HG03520 (cell line): ENCODE measurements at regions not wholly inside any gene's neighbourhood (a gene's known extent, or its start where the extent isn't known, plus 50 kb on each side); places are given as distances from the start of the nearest gene placed in this dataset.

Experiments used
- ATAC-seq: cut with Tn5 transposase; IDR thresholded peaks from one replicate; pipeline ENCODE4 v1.9.1; 2021; ENCODE audit warnings: mild to moderate bottlenecking, moderate library complexity; ENCODE audit not compliant: unreplicated experiment

- ATAC-seq, result no peak
Observed at GRCh38 chr2:5950736-5951135, 258.6 kb downstream of the SOX11 start.

DNA sequence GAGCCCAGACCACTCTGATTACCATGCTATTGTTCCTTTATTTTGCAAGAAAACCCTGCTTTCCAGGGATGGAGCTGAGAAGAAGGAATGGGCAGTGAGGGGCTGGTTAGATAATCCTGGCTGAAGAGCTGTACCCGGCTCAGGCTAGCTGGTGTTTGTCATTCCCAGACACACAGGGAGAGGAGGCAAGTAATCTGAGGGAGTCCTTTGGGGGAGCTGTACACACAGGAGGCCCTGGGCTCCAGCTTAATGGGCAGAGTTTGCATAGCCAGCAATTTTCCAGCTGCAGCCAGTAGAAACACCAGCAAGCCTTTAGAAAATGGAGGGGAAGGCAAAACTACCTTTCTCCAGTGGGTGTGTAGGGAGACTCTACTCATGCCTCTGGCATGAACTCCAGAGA is 259.3 kb downstream of the SOX11 start:
- no peak for ATAC-seq

DNA sequence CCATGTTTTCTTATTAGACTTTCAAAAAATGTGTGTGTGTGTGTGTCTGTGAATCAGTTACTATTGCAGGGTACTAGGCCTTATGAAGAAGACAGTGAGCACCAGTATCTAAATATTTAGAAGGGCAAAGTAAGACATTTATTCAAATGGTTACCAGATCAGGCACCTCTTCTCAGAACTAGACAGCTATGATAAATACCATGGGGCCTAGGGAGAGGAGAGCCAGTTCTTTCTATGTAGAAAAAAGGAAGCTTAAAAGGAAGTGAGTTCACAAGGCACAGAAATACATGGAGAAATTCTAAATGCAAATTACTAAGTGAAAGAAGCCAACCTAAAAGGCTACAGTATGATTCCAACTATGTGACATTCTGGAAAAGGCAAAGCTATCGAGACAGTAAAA is 261.3 kb downstream of the SOX11 start:
- ATAC-seq, result no peak

DNA sequence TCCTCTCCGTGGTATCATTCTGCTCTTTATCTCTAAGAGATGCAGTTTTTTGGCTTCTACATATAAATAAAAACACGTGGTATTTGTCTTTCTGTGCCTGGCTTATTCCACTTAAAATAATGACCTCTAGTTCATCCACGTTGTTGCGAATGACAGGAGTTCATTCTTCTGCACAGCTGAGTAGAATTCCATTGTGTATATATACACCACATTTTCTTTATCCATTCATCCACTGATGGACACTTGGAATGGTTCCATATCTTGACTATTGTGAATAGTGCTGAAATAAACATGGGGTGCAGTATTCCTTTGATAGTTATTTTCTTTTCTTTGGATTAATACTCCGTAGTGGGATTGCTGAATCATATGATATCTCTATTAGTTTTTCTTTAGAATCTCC is 262.3 kb downstream of the SOX11 start:
- no peak for ATAC-seq

DNA sequence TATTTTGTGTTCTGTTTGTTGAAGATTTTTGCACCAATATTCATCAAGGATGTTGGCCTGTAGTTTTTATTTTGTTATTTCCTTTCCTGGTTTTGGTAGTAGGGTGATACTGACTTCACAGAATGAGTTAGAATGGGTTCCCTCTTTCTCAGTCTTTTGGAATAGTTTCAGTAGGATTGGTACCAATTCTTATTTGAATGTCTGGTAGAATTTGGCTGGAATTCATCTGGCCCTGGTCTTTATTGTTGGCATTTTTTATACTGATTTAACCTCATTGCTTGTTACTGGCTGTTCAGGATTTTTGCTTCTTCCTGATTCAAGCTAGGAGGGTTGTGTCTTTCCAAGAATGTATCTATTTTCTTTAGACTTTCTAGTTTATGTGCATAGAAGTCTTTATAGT is 263.7 kb downstream of the SOX11 start:
- ATAC-seq, result no peak

DNA sequence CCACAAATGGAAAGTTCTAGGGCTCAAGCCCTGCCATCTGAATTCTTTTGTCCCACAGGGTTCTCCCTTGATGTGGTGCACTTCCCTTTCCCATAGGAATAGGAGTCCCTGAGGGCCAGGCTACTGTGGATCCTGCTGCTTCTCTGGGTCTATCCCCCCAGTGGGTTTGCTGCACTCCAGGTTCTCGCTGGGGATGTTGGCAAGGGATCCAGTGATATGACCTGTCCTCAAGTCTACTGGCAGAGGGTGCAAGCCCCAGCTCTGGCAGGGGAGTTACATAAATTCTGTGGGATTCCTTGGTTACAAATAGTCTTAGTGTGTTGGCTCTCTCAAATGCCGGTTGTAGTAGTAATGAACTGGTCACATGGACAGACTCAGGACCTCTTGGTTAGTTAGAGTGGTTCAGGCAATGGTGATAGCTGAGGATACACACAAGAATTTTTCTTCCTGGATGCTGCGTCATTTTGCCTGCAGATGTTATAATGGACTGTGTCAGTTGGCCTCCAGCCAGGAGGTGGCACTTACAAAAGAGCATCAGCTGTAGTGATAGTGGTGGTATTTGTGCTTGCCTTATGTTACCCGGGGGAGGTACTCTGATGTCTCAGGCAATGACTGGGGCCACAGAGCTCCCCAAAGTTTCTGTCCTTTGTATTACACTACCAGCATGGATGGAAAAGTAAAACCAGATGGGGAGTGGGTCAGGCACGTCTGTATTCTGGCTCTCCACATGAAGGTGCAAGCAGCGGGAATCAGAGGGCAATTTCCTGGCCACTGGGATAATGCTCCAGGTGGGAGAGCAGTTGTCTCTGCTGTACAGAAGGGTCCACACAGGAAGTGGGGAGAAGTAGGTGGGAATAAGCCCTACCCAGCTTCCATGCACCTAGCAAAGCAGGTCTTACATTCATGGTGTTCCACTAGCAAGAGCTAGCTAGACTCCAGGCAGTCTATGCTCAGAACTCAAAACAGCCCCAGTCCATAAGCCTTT is 267.9 kb downstream of the SOX11 start:
- no peak for ATAC-seq

GRCh38 chr2:5967506-5967905 is 275.3 kb downstream of the SOX11 start:
- ATAC-seq, result no peak

GRCh38 chr2:5969303-5969702 is 277.1 kb downstream of the SOX11 start:
- ATAC-seq, result no peak

- no peak for ATAC-seq
Observed at GRCh38 chr2:5970347-5970746, 278.2 kb downstream of the SOX11 start.

GRCh38 chr2:5974477-5974876 is 282.3 kb downstream of the SOX11 start:
- no peak for ATAC-seq

DNA sequence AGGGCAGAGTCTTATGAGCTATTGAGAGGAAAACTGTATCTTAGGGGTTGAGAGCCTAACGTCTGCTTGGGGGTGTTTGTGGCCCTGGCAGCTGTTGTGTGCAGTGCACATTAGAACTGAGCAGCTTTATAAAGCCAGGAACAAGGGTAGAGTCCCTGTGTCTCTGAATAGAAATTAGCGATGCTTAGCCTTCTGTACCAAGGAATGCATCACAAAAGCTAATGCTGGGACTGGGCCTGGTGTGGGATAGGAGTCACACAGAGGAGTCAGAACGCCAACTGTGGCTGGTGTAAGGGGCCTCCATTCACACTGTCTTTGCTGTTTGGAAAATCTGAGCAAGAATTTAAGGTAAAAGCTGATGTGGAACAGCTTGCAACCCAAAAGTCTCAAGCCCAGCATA is 283.2 kb downstream of the SOX11 start:
- ATAC-seq, result no peak

DNA sequence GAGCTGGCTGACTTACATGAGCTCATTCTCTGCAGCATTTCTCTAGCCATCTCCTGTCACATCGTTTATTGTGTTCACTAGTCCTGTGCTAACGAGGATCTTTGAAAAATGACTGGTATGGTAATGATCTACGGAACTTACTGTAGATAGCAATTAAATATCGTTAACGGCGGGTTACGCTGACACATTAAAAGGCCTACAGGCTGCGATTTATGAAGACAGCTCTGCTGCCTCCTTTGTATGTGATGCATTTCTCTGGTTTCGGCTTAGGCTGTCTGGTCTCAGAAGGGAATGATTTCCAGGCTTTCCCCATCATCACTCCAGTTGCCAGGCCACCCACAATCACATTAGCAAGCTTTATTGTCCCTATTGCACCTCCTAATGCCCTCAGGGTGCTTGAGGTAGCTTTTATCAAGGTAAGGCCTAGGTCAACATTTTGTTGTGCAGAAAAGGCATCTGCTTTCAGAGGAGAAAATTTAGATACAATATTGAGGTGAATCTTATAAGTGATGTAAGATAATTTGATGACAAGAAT is 284.4 kb downstream of the SOX11 start:
- no peak for ATAC-seq

GRCh38 chr2:5977477-5977876 is 285.3 kb downstream of the SOX11 start:
- ATAC-seq, result no peak

DNA sequence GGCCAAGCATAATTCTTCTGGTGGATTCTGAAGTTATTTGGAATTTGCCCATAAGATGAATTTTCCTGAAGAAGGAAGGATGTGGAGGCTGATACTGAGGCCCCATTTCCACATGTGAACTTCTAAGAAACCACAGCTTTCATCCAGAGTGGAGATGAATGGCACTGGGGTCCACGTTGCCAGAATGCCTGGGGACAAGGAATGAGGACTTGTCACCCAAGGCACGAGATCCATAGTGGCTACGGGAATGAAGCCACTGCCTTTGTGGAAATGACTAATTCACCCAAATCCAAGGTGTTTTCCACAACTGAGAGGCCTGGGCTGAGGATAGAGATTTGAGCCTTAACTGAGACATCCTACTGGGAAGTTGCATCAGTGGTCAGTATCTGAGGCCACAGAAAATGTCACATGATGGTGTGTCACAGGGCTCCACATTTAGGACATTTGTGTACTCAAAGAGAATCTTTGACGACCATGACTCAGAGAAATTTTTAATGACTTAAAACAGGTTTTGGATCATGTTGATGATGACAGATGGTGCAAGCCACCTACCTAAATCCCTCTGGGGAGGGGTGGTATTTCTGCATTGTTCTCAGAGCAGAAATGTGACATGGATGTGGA is 286.1 kb downstream of the SOX11 start:
- no peak for ATAC-seq

DNA sequence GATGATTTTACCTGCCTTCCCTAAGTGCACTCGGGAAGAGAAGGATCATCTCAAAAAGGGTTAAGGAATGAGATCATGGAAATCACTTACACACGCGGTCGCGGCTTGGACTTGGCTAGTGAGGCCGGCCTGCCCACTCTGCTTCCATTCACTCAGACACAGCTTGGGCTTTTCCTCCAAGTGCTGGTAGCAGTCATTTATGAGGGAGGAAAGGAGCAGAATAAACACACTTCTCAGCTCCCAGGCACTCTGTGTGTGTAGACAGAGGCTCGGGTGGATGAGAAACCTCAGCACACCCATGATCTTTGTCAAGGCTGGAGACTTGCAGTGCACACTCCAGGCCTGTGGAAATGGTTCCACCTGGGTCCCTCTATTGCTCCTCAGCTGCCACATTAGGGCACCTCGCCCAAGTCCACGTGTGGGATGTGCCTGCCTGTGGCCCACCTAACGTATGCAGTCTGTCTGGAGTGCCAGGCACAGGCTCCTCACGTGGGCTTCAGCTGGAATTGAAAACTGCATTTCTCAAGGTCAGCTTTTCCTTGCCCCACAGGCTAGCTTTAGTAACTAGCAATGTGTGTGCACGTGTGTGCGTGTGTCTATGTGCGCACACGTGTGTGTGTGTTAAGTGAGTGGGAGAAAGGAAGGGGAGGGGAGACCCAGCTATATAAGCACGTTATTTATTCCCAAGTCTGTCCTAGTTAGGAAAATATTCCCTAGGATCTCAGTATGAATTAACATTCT is 288.4 kb downstream of the SOX11 start:
- ATAC-seq, result no peak

DNA sequence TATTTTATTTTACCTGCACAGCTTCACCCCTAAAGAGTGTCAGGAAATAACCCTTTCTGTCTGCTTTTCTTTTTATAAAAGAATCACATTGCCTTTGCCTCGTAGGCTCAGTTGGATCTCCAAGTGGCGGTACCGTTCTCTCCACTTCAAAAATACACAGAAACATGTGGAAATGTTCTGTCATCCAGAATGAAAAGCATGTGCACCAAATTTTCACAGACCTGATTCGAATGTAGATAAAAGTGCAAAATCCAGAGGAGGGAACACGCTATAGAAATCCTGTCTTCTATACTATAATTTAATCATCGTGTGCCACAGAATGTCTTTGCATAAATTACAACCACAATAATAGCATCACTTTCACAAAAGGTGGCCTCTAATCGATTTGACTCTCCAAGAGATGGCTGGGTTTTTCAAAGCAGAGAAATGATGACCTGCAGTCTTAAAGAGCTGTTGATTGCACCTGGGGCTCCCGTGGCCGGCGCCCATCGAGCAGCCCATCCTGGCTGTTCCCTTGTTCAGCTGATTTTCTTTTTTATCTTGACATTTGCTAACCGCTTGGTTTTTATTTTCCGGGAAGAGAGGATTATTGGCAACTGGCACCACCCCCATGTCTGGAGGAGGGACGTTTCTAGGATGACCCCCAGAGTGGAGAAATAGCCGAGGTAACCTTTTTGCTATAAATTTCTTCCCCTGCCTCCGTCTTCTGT is 290.2 kb downstream of the SOX11 start:
- no peak for ATAC-seq

GRCh38 chr2:5982903-5983265 is 290.7 kb downstream of the SOX11 start:
- ATAC-seq, result no peak

DNA sequence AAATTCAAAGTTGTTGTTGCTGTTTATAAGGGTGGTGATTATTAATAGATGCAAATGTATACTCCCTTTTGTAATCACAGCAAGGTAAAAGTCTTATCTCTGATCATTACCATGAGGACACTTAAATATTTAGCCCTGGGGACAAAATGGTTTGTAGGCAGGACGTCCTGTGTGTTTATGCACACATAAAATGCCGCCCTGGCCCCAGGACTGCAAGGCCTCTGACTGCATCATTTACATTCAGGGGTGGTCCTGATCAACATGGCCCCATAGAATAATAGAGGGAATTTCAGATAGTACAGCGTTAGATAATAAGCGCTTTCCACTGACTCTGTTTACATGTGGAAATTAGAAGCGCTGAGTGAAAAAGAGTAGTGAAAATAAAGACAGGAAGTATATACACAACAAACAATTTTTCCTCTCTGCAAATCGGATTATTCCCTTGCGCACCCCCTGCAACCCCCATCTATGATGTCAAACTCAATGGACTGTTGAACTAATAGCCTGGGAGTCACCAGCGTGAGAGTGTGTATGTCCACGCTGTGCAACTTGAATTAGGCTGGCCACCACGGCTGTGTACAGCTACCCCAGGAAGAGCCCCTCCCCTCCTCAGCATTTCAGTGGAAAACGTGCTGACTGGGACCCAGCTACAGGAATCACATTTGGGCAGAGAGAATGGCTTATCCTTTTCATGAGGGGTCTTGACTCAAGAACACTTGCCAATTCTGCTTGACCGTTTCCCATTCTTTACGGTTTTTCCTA is 291.5 kb downstream of the SOX11 start:
- ATAC-seq, result no peak

DNA sequence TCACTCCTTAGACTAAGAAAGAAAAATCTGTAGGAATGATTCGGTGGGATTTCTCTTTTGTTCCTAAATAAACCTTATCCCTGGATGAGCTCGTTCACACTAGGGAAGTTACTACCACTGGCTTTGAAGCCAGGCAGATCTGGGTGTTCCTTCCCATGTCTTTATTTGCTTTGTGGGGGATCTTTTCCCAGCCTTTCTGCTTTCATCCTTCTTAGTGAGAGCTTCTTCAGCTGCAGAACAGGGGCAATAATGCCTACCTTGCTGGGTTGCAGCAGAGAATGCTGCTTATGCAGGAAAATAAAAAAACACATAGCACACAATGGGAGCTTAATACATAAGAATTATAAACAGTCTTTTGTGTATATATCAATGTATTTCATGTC is 292.1 kb downstream of the SOX11 start:
- ATAC-seq, result no peak

- ATAC-seq, result no peak
Observed at GRCh38 chr2:5984946-5985345, 292.8 kb downstream of the SOX11 start.
